Omental fat pad (tissue), 3 donors: ENCODE measurements at regions not wholly inside any gene's neighbourhood (a gene's known extent, or its start where the extent isn't known, plus 50 kb on each side); places are given as distances from the start of the nearest gene placed in this dataset.

Experiments used
- ATAC-seq: fragments of 150-250 bp; one replicate; pipeline ENCODE4 v1.9.1; 2016; ENCODE audit warnings: mild to moderate bottlenecking, moderate library complexity; ENCODE audit not compliant: low FRiP score
- DNase-seq: peaks from one replicate; pipeline ENCODE4 v3.0.0-alpha.2; 2019; ENCODE audit warnings: low spot score
- TF ChIP-seq, protein P1 (sequence below), 3 donors: fragments of 450-650 bp; IDR thresholded peaks; one replicate each; pipeline ENCODE4 v1.5.1; 2016 to 2017; ENCODE audit warnings: antibody characterized with exemption in 3 of 3, mild to moderate bottlenecking in 3 of 3, moderate library complexity in 2 of 3

DNA sequence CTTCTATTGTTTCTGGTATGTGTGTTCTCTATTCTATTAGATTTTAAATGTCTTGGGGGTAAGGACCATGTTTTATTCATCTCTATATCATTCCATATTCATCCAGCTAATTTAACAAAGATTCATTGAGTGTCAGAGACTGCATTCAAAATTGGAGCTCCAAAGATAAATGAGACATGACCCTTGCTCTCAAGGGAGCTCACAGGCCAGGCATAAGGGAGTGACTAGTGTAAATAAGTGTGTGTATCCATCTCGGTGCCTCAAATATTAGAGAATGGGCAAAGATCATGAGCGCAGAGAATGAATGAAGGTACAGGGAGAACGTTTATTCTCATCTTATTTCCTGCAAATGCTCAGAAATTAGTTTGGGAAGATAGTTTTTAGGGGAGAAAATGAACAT is 150.1 kb upstream of the CASK start:
- ATAC-seq (no peak), DNase-seq (no peak)
- TF ChIP-seq, protein P1, sequence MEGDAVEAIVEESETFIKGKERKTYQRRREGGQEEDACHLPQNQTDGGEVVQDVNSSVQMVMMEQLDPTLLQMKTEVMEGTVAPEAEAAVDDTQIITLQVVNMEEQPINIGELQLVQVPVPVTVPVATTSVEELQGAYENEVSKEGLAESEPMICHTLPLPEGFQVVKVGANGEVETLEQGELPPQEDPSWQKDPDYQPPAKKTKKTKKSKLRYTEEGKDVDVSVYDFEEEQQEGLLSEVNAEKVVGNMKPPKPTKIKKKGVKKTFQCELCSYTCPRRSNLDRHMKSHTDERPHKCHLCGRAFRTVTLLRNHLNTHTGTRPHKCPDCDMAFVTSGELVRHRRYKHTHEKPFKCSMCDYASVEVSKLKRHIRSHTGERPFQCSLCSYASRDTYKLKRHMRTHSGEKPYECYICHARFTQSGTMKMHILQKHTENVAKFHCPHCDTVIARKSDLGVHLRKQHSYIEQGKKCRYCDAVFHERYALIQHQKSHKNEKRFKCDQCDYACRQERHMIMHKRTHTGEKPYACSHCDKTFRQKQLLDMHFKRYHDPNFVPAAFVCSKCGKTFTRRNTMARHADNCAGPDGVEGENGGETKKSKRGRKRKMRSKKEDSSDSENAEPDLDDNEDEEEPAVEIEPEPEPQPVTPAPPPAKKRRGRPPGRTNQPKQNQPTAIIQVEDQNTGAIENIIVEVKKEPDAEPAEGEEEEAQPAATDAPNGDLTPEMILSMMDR (IDR thresholded peaks at IDR 0.05): no peak

DNA sequence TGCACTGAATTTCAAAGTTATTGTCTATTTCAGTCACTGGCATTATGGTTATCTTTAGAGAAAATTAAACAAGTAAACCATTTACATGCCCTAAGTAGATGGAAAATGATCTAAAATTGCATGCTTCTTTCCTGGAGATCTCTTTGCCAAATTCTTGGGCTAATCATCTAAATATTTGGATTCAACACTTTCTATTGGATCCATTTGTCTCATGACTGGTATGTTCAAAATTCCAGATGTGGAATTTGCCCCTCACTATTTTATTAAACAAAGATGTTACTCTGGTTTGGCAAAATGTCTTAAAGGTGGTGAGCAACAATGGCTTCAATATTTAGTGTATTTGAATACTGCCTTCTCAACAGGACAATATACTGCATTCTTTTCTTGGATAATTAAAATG is 147.5 kb upstream of the CASK start:
- TF ChIP-seq, protein P1 (IDR thresholded peaks at IDR 0.05): no peak
- DNase-seq: no peak
- ATAC-seq: no peak

DNA sequence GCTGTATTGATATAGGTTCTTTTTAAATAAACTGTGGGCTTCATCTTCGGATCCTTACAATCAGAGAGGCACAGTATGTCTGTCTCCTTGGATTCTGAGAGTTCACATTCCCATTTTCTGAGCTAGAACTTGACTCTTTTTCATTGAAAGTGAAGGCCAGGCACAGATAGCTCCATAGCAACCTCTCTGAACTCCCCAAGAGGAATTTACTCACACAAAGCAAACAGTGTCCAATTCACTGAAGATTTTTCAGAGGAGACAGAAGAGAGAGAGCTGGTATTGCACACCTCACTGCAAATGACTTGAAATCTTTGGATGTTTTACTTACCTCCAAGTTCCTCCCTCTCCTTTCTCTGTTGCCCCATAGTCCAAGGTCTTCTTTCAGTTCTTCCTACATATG is 130.9 kb upstream of the CASK start:
- no peak for DNase-seq
- TF ChIP-seq, protein P1 (IDR thresholded peaks at IDR 0.05): no peak
- ATAC-seq: no peak

DNA sequence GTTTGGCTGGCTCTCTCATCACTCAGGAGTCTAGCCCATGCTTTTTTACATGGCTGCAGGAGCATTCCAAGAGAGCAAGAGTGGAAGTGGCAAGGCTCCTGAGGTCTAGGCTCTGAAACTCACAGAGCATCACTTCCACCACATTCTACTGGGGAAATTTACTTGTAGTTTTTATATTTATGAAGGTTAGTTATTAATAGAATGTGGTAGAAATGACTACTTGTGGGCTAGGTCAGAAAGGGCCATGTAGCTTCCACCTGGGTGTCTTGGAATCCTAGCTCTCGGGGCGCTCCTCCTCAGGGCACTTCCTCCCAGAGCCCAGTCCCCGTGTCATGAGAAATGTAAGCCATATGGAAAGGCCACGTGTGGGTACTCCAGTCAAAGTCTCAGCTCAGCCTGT is 127.0 kb upstream of the CASK start:
- TF ChIP-seq, protein P1 (IDR thresholded peaks at IDR 0.05): no peak
- ATAC-seq (no peak), DNase-seq (no peak)

DNA sequence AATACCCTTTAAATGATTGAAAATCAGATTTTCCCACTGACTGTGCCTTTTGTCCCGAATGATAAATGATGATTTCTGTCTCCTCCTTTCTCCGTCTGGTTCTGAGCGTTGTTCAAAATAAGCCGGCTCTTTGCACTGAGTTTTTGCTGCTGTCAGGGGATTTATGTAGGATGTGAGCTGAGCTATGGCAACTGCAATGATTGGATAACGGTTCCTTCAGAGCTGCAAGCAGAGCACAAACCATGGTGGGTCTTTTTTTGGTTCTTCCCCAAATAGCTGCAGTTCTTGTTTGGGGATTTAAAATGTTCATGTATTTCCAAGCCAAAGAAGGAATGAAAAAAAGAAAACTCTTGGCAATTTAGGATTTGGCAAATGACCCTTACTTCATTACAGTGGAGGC is 124.5 kb upstream of the CASK start:
- TF ChIP-seq, protein P1 (IDR thresholded peaks at IDR 0.05): no peak
- no peak for ATAC-seq
- no peak for DNase-seq

DNA sequence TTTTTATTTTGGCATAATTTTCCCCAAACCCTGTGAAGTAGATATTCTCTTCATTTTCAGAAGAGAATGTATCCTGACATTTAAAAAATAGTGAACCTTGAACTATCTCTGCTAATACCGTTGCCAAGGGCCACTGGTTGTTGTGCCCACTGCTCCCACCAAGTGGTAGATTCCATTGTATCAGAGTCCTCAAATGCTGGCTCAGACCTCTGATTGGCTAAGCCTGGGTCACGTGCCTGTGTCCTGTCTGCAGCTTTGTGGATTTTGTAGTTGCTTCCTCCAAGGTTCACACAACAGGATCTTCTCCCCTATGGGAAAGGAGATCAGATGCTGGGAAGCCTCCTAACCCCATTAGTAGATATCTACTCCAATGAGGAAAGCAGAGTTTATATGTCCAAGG is 104.8 kb upstream of the CASK start:
- no peak for ATAC-seq
- TF ChIP-seq, protein P1 (IDR thresholded peaks at IDR 0.05): no peak
- DNase-seq: no peak

DNA sequence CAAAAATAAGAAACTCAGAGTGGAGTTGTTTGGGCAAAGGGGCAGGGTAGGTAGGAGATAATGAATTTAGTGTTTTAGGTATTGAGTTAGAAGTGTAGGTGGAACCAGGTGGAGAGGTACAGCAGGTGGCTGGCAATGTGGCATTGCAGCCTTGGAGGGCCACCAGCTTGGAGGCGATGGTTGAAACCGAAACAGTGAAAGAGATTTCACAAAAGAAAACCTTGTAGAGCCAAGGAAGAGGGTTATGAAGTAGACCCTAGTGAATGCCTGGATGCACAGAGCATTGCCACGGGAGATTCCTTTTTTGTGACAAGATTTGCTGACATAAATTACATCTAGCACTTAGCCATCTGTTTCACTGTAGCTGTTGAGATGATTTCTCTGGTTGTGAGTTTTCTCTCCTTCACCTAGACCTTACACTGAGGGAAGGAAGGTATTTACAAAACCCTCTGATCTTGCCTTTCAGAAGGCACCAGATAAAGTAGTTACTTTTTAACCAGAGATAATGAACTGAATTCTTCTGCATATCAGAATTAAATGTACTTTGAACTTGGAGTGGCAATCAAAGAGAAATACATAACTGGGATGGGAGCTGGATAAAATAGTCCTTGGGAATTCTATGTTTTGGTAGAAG is 104.1 kb upstream of the CASK start:
- TF ChIP-seq, protein P1 (IDR thresholded peaks at IDR 0.05): no peak
- DNase-seq (no peak), ATAC-seq (no peak)
